ENCODE measurements at regions not wholly inside any gene's neighbourhood (a gene's known extent, or its start where the extent isn't known, plus 50 kb on each side); places are given as distances from the start of the nearest gene placed in this dataset.

DNA sequence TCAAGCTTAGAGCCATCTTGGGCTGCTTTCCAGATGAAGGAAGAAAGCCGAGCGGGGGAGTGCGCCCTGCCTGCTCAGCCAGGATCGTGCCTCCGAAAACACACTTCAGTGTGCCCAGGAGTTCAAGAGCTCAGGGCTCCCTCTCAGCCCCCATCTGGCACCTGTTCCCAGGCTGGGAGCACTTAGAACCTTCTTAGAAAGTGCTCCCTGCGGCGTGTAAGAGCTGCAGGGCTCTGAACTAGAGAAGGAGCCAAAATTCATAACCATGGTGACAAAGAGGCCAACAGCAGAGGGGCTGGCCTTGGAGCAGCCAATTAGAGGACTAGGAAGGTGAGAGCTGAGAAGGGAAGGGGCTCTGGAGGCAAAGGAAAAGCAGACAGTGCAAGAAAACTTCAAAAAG, 59.0 kb upstream of the TNRC6C start:
- H3K4me3 ChIP-seq (ENCODE audit: low read length) = no peak overlapping the region
- TF ChIP-seq, protein P1, sequence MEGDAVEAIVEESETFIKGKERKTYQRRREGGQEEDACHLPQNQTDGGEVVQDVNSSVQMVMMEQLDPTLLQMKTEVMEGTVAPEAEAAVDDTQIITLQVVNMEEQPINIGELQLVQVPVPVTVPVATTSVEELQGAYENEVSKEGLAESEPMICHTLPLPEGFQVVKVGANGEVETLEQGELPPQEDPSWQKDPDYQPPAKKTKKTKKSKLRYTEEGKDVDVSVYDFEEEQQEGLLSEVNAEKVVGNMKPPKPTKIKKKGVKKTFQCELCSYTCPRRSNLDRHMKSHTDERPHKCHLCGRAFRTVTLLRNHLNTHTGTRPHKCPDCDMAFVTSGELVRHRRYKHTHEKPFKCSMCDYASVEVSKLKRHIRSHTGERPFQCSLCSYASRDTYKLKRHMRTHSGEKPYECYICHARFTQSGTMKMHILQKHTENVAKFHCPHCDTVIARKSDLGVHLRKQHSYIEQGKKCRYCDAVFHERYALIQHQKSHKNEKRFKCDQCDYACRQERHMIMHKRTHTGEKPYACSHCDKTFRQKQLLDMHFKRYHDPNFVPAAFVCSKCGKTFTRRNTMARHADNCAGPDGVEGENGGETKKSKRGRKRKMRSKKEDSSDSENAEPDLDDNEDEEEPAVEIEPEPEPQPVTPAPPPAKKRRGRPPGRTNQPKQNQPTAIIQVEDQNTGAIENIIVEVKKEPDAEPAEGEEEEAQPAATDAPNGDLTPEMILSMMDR (conservative IDR thresholded peaks at IDR 0.05; ENCODE audit: low read depth, low read length) = no peak
- DNase-seq (ENCODE audit: low read depth) = no peak

DNA sequence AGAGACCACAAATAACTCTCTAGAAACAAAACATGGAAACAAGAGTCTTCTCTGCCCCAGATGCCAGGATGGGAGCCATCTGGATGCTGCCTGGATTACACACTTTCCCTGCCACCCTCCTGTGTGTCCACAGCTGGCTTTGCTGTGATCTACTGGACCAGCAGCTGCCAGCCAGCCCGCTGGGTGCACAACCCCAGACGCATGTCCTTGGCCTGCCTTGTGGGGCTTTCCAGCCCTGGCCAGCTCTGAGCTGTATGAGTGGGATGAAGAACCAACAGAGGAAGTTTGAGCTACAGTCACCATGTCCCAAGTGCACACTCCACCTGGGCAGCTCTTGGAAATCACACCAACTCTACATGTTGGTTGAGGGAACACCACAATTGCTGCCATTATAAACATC, 57.0 kb upstream of the TNRC6C start:
- TF ChIP-seq, protein P1 (conservative IDR thresholded peaks at IDR 0.05; ENCODE audit: low read depth, low read length) = no peak
- no peak for DNase-seq (ENCODE audit: low read depth)
- no peak overlapping the region for H3K4me3 ChIP-seq (ENCODE audit: low read length)

DNA sequence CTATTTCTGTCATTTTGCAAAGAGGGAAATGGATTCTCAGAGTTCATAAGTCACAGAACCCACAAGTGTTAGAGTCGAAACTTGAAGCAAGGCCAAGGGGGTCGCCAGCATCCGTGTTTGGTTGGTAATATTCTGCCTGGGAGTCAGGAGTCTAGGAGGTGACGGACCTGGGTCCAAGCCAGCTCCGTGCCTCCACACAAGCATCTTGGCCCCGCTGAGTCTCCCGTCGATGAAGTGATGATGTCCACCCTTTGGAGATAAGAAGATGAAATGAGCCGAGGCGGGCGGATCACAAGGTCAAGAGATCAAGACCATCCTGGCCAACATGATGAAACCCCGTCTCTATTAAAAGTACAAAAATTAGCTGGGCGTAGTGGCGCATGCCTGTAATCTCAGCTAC, 53.2 kb upstream of the TNRC6C start:
- TF ChIP-seq, protein P1 (conservative IDR thresholded peaks at IDR 0.05; ENCODE audit: low read depth, low read length) = no peak
- H3K4me3 ChIP-seq (ENCODE audit: low read length) = no peak overlapping the region
- no peak for DNase-seq (ENCODE audit: low read depth)

DNA sequence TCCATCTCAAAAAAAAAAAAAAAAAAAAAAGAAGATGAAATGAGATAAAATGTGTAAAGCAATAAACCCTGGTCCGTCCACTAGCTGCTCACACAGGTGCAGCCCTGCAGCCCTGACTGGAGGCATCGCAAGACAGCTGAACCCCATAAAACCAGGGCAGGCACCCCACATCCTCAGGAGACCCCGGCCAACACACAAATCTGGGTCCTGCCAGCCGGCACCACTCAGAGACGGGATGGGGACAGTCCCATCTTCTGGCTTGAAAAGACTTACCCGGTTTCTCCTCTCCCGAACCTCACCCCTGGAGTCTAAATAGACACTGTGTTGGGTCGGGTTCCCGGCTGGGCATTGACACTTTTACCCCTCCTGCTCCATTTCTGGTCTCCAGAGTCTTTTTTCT, 52.7 kb upstream of the TNRC6C start:
- H3K4me3 ChIP-seq (ENCODE audit: low read length) = no peak overlapping the region
- no peak for DNase-seq (ENCODE audit: low read depth)
- TF ChIP-seq, protein P1 (conservative IDR thresholded peaks at IDR 0.05; ENCODE audit: low read depth, low read length) = no peak

DNA sequence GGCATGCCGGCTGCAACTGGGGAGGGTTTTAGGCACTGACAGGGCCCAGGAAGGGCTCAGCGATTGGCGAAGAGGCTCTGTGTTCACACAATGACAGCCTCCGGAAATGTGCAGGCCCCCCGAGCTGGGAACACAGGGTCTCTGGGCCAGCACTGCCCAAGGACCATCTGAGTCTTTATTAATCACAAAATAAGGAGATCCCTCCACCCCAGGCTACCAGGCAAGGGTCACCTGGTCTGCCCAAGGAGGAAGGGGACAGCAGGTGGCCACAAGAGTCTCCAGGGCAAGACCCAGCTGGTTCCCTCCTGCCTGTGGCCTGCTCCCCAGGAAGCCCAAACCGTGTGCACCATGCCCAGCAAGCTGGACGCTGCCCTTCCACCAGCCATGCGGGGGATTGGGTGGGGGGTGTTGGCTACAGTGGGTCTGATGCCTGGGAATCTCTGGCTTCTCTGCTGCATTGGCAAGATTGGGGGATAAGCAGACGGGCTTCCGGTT, 52.1 kb upstream of the TNRC6C start:
- no peak for DNase-seq (ENCODE audit: low read depth)
- TF ChIP-seq, protein P1 (conservative IDR thresholded peaks at IDR 0.05; ENCODE audit: low read depth, low read length) = no peak
- no peak overlapping the region for H3K4me3 ChIP-seq (ENCODE audit: low read length)

DNA sequence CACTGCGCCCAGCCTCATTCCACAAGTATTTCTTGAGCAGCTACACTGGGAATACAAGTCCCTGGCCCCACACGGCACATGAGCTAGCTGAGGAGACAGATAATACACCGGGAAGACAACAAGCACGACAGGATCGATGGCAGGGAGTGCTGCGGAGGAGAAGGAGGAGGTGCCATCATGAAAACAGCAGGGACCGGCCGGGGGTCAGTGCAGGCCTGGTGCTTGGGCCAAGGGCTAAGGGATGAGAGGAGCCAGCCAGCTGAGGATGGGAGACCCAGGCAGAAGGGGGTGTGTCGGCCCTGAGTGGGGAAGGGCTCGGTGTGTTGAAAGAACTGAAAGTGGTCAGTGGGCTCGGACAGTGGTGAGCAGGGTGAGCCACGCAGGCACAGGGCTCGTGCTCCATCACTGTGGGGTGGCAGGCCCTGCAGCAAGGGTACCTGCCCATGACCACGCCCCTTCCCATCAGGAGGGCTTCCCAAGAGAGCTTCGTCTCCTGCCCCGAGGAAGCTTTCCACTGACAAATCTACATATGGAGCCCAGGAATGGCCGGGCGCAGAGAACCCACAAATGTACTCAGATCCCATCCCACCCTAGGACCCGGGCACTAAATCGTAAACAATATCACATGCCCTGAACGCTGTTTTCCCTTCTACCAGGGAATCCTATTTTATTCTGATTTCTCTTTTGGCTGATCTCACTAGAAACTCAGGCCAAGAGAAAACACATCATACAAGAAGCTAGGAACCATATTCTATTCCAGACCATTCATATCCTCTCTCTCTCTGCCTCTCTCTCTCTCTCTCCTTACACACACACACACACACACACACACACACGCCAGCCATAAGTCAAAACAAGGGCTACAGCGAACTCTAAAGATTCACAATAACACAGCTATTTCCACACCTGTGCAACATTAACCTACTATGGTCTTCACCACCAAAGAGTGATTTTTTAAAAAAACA, 50.7 kb upstream of the TNRC6C start:
- TF ChIP-seq, protein P1 (conservative IDR thresholded peaks at IDR 0.05; ENCODE audit: low read depth, low read length) = no peak
- no peak for DNase-seq (ENCODE audit: low read depth)
- no peak overlapping the region for H3K4me3 ChIP-seq (ENCODE audit: low read length)

DNA sequence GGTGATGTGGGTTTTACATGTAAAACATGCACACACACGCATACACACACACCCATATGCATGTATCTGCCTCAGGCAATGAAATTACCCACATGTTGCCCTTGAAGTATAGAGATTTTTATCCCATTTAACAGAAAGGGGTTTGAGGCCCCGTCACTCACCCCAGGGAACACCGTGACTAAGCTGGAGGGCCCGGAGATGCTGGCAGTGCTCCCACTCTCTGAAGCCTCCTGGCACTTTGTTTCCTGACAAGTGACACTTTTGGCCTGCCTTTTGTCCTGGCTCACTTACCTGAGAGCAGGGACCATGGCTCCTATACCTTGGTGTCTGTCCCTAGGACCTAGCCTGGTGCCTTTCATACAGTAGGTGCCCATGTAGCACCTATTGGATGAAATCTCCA, 50.0 kb upstream of the TNRC6C start:
- TF ChIP-seq, protein P1 (conservative IDR thresholded peaks at IDR 0.05; ENCODE audit: low read depth, low read length) = no peak
- no peak for DNase-seq (ENCODE audit: low read depth)
- H3K4me3 ChIP-seq (ENCODE audit: low read length) = no peak overlapping the region
